Endothelial cell of umbilical vein (primary cell): ENCODE measurements at regions not wholly inside any gene's neighbourhood (a gene's known extent, or its start where the extent isn't known, plus 50 kb on each side); places are given as distances from the start of the nearest gene placed in this dataset.

Experiments
- BruUV-seq: library from RNA; stranded (reverse); fragments of 400-500 nt; replicated peaks from 2 replicates; lab custom pipeline; 2021; lab: Mats Ljungman, UMichigan
- CTCF ChIA-PET: fragments of 300-600, 350-600 bp; sonication (Branson Sonifier 250); formaldehyde crosslinking; loops from one replicate; lab custom pipeline; 2021; ENCODE audit warnings: antibody characterized with exemption, inconsistent platforms; lab: Charles Lee
- POLR2A ChIA-PET: fragments of 300-600, 350-600 bp; sonication (Branson Sonifier 250); formaldehyde crosslinking; loops from one replicate; lab custom pipeline; 2021; ENCODE audit warnings: antibody characterized with exemption, inconsistent platforms; lab: Charles Lee
- DNase-seq: peaks from one replicate; pipeline ENCODE4 v3.0.0-alpha.2; 2011; ENCODE audit warnings: low read depth, low spot score
- FAIRE-seq: peaks from 2 replicates; lab custom pipeline; 2011; peaks lifted over from hg19 to GRCh38; lab: Jason Lieb, UNC
- H2AFZ ChIP-seq: 2 replicates; pipeline ENCODE4 v1.6.0; 2012; ENCODE audit warnings: low read depth, low read length, control low read depth, inconsistent platforms
- H3K27ac ChIP-seq: 2 replicates; pipeline ENCODE4 v1.5.1; 2011; ENCODE audit warnings: low read depth, mild to moderate bottlenecking, control low read depth, low read length, moderate library complexity; ENCODE audit not compliant: insufficient read depth
- H3K27me3 ChIP-seq, 2 experiments: 2 replicates each; pipeline versions ENCODE4 v1.6.0 to v1.6.1; 2011; ENCODE audit warnings: low read length in 2 of 2, mixed read lengths in 1 of 2; ENCODE audit not compliant: control insufficient read depth in 2 of 2, insufficient read depth in 2 of 2
- H3K36me3 ChIP-seq, 2 experiments: 2 replicates in 1 of 2; 3 replicates in 1 of 2; pipeline ENCODE4 v1.5.1; 2011; ENCODE audit warnings: low read length in 2 of 2, mild to moderate bottlenecking in 1 of 2, moderate library complexity in 1 of 2; ENCODE audit not compliant: control insufficient read depth in 2 of 2, insufficient read depth in 2 of 2; ENCODE audit errors: extremely low read depth in 1 of 2
- H3K4me1 ChIP-seq: 3 replicates; pipeline ENCODE4 v1.5.1; 2011; ENCODE audit warnings: mild to moderate bottlenecking, low read length; ENCODE audit not compliant: control insufficient read depth, insufficient read depth; ENCODE audit errors: extremely low read depth
- H3K4me2 ChIP-seq: 2 replicates; pipeline ENCODE4 v1.6.1; 2011; ENCODE audit warnings: low read length, control low read depth, mixed read lengths; ENCODE audit not compliant: insufficient read depth
- H3K4me3 ChIP-seq, 3 experiments: fragments of 200-600 bp in 1 of 3; sonication (generic), shearing (Covaris generic) in 1 of 3; replicated peaks in 1 of 3; 2 replicates each; pipeline ENCODE4 v1.5.1; 2011 to 2016; ENCODE audit warnings: control low read depth in 3 of 3, low read length in 3 of 3, mild to moderate bottlenecking in 2 of 3, inconsistent platforms in 1 of 3, low read depth in 1 of 3, moderate library complexity in 1 of 3; ENCODE audit not compliant: insufficient read depth in 1 of 3
- H3K79me2 ChIP-seq: 2 replicates; pipeline ENCODE4 v1.6.0; 2012; ENCODE audit warnings: low read length, inconsistent platforms; ENCODE audit not compliant: control insufficient read depth, insufficient read depth
- H3K9ac ChIP-seq: replicated peaks from 2 replicates; pipeline ENCODE3; 2011; ENCODE audit warnings: low read length, control low read depth; ENCODE audit not compliant: insufficient read depth; ENCODE audit errors: extremely low read depth
- H3K9me1 ChIP-seq: replicated peaks from 3 replicates; pipeline ENCODE4 v1.6.0; 2011; ENCODE audit warnings: mild to moderate bottlenecking, low read length; ENCODE audit not compliant: control insufficient read depth, insufficient read depth; ENCODE audit errors: extremely low read depth
- H3K9me3 ChIP-seq: replicated peaks from 2 replicates; pipeline ENCODE4 v1.5.1; 2012; ENCODE audit warnings: low read length, inconsistent platforms; ENCODE audit not compliant: control insufficient read depth, insufficient read depth
- H4K20me1 ChIP-seq: replicated peaks from 2 replicates; pipeline ENCODE3; 2011; ENCODE audit warnings: mild to moderate bottlenecking, low read length; ENCODE audit not compliant: control insufficient read depth, insufficient read depth; ENCODE audit errors: extremely low read depth
- EZH2 ChIP-seq: IDR thresholded peaks from 2 replicates; pipeline ENCODE4 v1.6.1; 2012; ENCODE audit warnings: borderline replicate concordance, low read depth, mild to moderate bottlenecking, moderate library complexity, low read length, inconsistent platforms; ENCODE audit not compliant: severe bottlenecking
- FOS ChIP-seq: IDR thresholded peaks from 2 replicates; pipeline ENCODE4 v1.6.1; 2011; ENCODE audit warnings: mild to moderate bottlenecking, low read length, moderate library complexity, borderline replicate concordance; ENCODE audit not compliant: insufficient read depth
- GATA2 ChIP-seq: IDR thresholded peaks from 2 replicates; pipeline ENCODE4 v1.7.0; 2011; ENCODE audit warnings: low read depth, mild to moderate bottlenecking, moderate library complexity, mixed read lengths, low read length; ENCODE audit not compliant: insufficient read length, insufficient read depth
- JUN ChIP-seq: IDR thresholded peaks from 2 replicates; pipeline ENCODE4 v1.6.1; 2011; ENCODE audit warnings: borderline replicate concordance, low read depth; ENCODE audit not compliant: insufficient read length, insufficient read depth
- MAX ChIP-seq: IDR thresholded peaks from 2 replicates; pipeline ENCODE4 v1.6.1; 2011; ENCODE audit not compliant: insufficient read depth, insufficient read length
- MYC ChIP-seq: IDR thresholded peaks from one replicate; pipeline ENCODE4 v1.6.1; 2011; ENCODE audit warnings: mild to moderate bottlenecking, low read depth, low read length
- POLR2A ChIP-seq: IDR thresholded peaks from 2 replicates; pipeline ENCODE4 v1.6.1; 2012; ENCODE audit warnings: low read depth, mild to moderate bottlenecking, control low read depth, low read length
- POLR2AphosphoS5 ChIP-seq: IDR thresholded peaks from 2 replicates; pipeline ENCODE4 v1.6.1; 2012; ENCODE audit warnings: low read depth, mild to moderate bottlenecking, control low read depth, low read length, moderate library complexity; ENCODE audit not compliant: insufficient read depth
- dilution Hi-C: fragments of 300-500 bp; cut with MboI; formaldehyde crosslinking; loops from one replicate; pipeline ENCODE4 v1.15.0; 2019; ENCODE audit warnings: low sequenced_read_pairs; ENCODE audit not compliant: extremely low pct_ligation_motif_present
- intact Hi-C: fragments of 100-400 bp; cut with micrococcal nuclease; formaldehyde crosslinking; loops from one replicate; pipeline ENCODE4 v1.10.0; 2022
- TF ChIP-seq, protein P1 (sequence below), 2 donors: IDR thresholded peaks; 1 replicate in 1 of 2; 2 replicates in 1 of 2; pipeline ENCODE4 v1.5.1; 2011; ENCODE audit warnings: low read length in 2 of 2, mild to moderate bottlenecking in 2 of 2, moderate library complexity in 2 of 2, control low read depth in 1 of 2, inconsistent platforms in 1 of 2, low read depth in 1 of 2; ENCODE audit not compliant: insufficient read depth in 1 of 2; ENCODE audit errors: extremely low read depth in 1 of 2

GRCh38 chr10:58140054-58140453 is 127.6 kb downstream of the IPMK start:
- Histone ChIP-seq H3K9me1 (no peaks in the 10 kb centered on the region), H3K4me2 (no peak overlapping the region), H2AFZ (no peak overlapping the region), H3K9me3 (no peaks in the 10 kb centered on the region), H3K4me1 (no peaks in the 10 kb centered on the region), H3K79me2 (no peaks in the 10 kb centered on the region), H3K9ac (no peak overlapping the region), H3K27ac (no peak overlapping the region), H3K4me3 (no peak overlapping the region), H3K36me3 (no peaks in the 10 kb centered on the region), H3K27me3 (no peaks in the 10 kb centered on the region), H4K20me1 (no peaks in the 10 kb centered on the region)
- dilution Hi-C loops, result no loop called here
- FAIRE-seq (no peak), DNase-seq (no peak)
- intact Hi-C loops, result no loop called here
- CTCF ChIA-PET, result no interaction called here
- BruUV-seq, result no TSS peak
- POLR2A ChIA-PET, result no interaction called here
- TF ChIP-seq POLR2A, result no peak
- no peak for TF ChIP-seq MYC
- TF ChIP-seq POLR2AphosphoS5, result no peak
- no peak for TF ChIP-seq MAX
- no peak for TF ChIP-seq GATA2
- TF ChIP-seq FOS, result no peak
- no peak for TF ChIP-seq JUN
- no peak for TF ChIP-seq EZH2
- TF ChIP-seq, protein P1, sequence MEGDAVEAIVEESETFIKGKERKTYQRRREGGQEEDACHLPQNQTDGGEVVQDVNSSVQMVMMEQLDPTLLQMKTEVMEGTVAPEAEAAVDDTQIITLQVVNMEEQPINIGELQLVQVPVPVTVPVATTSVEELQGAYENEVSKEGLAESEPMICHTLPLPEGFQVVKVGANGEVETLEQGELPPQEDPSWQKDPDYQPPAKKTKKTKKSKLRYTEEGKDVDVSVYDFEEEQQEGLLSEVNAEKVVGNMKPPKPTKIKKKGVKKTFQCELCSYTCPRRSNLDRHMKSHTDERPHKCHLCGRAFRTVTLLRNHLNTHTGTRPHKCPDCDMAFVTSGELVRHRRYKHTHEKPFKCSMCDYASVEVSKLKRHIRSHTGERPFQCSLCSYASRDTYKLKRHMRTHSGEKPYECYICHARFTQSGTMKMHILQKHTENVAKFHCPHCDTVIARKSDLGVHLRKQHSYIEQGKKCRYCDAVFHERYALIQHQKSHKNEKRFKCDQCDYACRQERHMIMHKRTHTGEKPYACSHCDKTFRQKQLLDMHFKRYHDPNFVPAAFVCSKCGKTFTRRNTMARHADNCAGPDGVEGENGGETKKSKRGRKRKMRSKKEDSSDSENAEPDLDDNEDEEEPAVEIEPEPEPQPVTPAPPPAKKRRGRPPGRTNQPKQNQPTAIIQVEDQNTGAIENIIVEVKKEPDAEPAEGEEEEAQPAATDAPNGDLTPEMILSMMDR (IDR thresholded peaks at IDR 0.05; ENCODE audit: extremely low read depth in 1 of 2, insufficient read depth in 1 of 2, low read depth in 1 of 2, low read length in 2 of 2), result no peak
